ENCODE measurements at regions not wholly inside any gene's neighbourhood (a gene's known extent, or its start where the extent isn't known, plus 50 kb on each side); places are given as distances from the start of the nearest gene placed in this dataset.
"Not testable (repeated sequence)": the region's sequence is repeated elsewhere in the genome, so short reads cannot be mapped to it uniquely, and the experiment has no call there.

- 90 to 91% methylated on average over 25 of the region's 25 CpGs for WGBS, 2 donors
Observed at GRCh38 chr12:84128117-84128991, 784.2 kb downstream of the SLC6A15 start.

GRCh38 chr12:84124211-84124610, 788.4 kb downstream of the SLC6A15 start:
- Histone ChIP-seq H3K4me3 (ENCODE audit: low read length in 2 of 2) (no peak overlapping the region), H3K9me3 (ENCODE audit: control insufficient read depth, low read length) (no peaks in the 10 kb centered on the region), H3K4me1 (ENCODE audit: control insufficient read depth in 1 of 2, insufficient read depth in 2 of 2, low read length in 2 of 2) (no peaks in the 10 kb centered on the region), H3K27me3 (ENCODE audit: control insufficient read depth in 1 of 2, insufficient read depth in 2 of 2, low read length in 1 of 2) (no peaks in the 10 kb centered on the region), H3K27ac (ENCODE audit: low read depth in 1 of 2, low read length in 2 of 2) (no peak overlapping the region), H3K36me3 (ENCODE audit: control insufficient read depth in 1 of 2, insufficient read depth in 2 of 2, low read length in 1 of 2) (no peaks in the 10 kb centered on the region)
- 95 to 97% methylated on average over 1 of the region's 1 CpG for WGBS, 2 donors
- intact Hi-C loops (cut with DNase I): no loop called here
- no peak for DNase-seq
- no peak for ATAC-seq (ENCODE audit: low FRiP score)

More at GRCh38 chr12:84128117-84128991, 784.2 kb downstream of the SLC6A15 start:
- peak; percentile 52 for ATAC-seq (ENCODE audit: low FRiP score)
- no peak overlapping the region for H3K27ac ChIP-seq (ENCODE audit: low read depth in 1 of 2, low read length in 2 of 2)
- no peaks in the 10 kb centered on the region for H3K36me3 ChIP-seq (ENCODE audit: control insufficient read depth in 1 of 2, insufficient read depth in 2 of 2, low read length in 1 of 2)
- H3K4me3 ChIP-seq (ENCODE audit: low read length in 2 of 2): no peak overlapping the region
- DNase-seq: peak in 1 of 2 donors; percentile 59
- no peaks in the 10 kb centered on the region for H3K9me3 ChIP-seq (ENCODE audit: control insufficient read depth, low read length)
- intact Hi-C loops (cut with DNase I): no loop called here
- H3K4me1 ChIP-seq (ENCODE audit: control insufficient read depth in 1 of 2, insufficient read depth in 2 of 2, low read length in 2 of 2): no peaks in the 10 kb centered on the region
- H3K27me3 ChIP-seq (ENCODE audit: control insufficient read depth in 1 of 2, insufficient read depth in 2 of 2, low read length in 1 of 2): no peaks in the 10 kb centered on the region

- 92 to 93% methylated on average over 3 of the region's 3 CpGs for WGBS, 2 donors
- H3K27ac ChIP-seq (ENCODE audit: low read depth in 1 of 2, low read length in 2 of 2): no peak overlapping the region
- H3K27me3 ChIP-seq (ENCODE audit: control insufficient read depth in 1 of 2, insufficient read depth in 2 of 2, low read length in 1 of 2): no peaks in the 10 kb centered on the region
- H3K36me3 ChIP-seq (ENCODE audit: control insufficient read depth in 1 of 2, insufficient read depth in 2 of 2, low read length in 1 of 2): no peaks in the 10 kb centered on the region
- intact Hi-C loops (cut with DNase I): no loop called here
- H3K4me1 ChIP-seq (ENCODE audit: control insufficient read depth in 1 of 2, insufficient read depth in 2 of 2, low read length in 2 of 2): no peaks in the 10 kb centered on the region
- DNase-seq (no peak), ATAC-seq (ENCODE audit: low FRiP score) (no peak)
- H3K4me3 ChIP-seq (ENCODE audit: low read length in 2 of 2): no peak overlapping the region
- H3K9me3 ChIP-seq (ENCODE audit: control insufficient read depth, low read length): no peaks in the 10 kb centered on the region
Observed at GRCh38 chr12:84117190-84117589, 795.4 kb downstream of the SLC6A15 start.

- Histone ChIP-seq H3K9me3 (ENCODE audit: control insufficient read depth, low read length) (no peaks in the 10 kb centered on the region), H3K4me1 (ENCODE audit: control insufficient read depth in 1 of 2, insufficient read depth in 2 of 2, low read length in 2 of 2) (no peaks in the 10 kb centered on the region), H3K27me3 (ENCODE audit: control insufficient read depth in 1 of 2, insufficient read depth in 2 of 2, low read length in 1 of 2) (no peaks in the 10 kb centered on the region), H3K36me3 (ENCODE audit: control insufficient read depth in 1 of 2, insufficient read depth in 2 of 2, low read length in 1 of 2) (no peaks in the 10 kb centered on the region), H3K27ac (ENCODE audit: low read depth in 1 of 2, low read length in 2 of 2) (no peak overlapping the region), H3K4me3 (ENCODE audit: low read length in 2 of 2) (no peak overlapping the region)
- ATAC-seq (ENCODE audit: low FRiP score) (no peak), DNase-seq (no peak)
- WGBS, 2 donors: 69 to 79% methylated on average over 1 of the region's 1 CpG
- intact Hi-C loops (cut with DNase I): no loop called here
Observed at GRCh38 chr12:84113666-84114065, 798.9 kb downstream of the SLC6A15 start.

GRCh38 chr12:84103886-84104285, 808.7 kb downstream of the SLC6A15 start:
- H3K36me3 ChIP-seq (ENCODE audit: control insufficient read depth in 1 of 2, insufficient read depth in 2 of 2, low read length in 1 of 2); H3K27ac ChIP-seq (ENCODE audit: low read depth in 1 of 2, low read length in 2 of 2); DNase-seq; intact Hi-C loops (cut with DNase I); H3K4me1 ChIP-seq (ENCODE audit: control insufficient read depth in 1 of 2, insufficient read depth in 2 of 2, low read length in 2 of 2); H3K9me3 ChIP-seq (ENCODE audit: control insufficient read depth, low read length); ATAC-seq (ENCODE audit: low FRiP score); H3K4me3 ChIP-seq (ENCODE audit: low read length in 2 of 2); H3K27me3 ChIP-seq (ENCODE audit: control insufficient read depth in 1 of 2, insufficient read depth in 2 of 2, low read length in 1 of 2): not testable (repeated sequence)
- 94 to 97% methylated on average over 4 of the region's 4 CpGs for WGBS, 2 donors

- H3K27me3 ChIP-seq (ENCODE audit: control insufficient read depth in 1 of 2, insufficient read depth in 2 of 2, low read length in 1 of 2); H3K27ac ChIP-seq (ENCODE audit: low read depth in 1 of 2, low read length in 2 of 2); H3K36me3 ChIP-seq (ENCODE audit: control insufficient read depth in 1 of 2, insufficient read depth in 2 of 2, low read length in 1 of 2); H3K9me3 ChIP-seq (ENCODE audit: control insufficient read depth, low read length); ATAC-seq (ENCODE audit: low FRiP score); intact Hi-C loops (cut with DNase I); DNase-seq; H3K4me1 ChIP-seq (ENCODE audit: control insufficient read depth in 1 of 2, insufficient read depth in 2 of 2, low read length in 2 of 2); H3K4me3 ChIP-seq (ENCODE audit: low read length in 2 of 2): not testable (repeated sequence)
- 96% methylated on average over 8 of the region's 8 CpGs for WGBS, 2 donors
Observed at GRCh38 chr12:84101963-84102362, 810.6 kb downstream of the SLC6A15 start.

- H3K27me3 ChIP-seq (ENCODE audit: control insufficient read depth in 1 of 2, insufficient read depth in 2 of 2, low read length in 1 of 2); H3K36me3 ChIP-seq (ENCODE audit: control insufficient read depth in 1 of 2, insufficient read depth in 2 of 2, low read length in 1 of 2); ATAC-seq (ENCODE audit: low FRiP score); H3K27ac ChIP-seq (ENCODE audit: low read depth in 1 of 2, low read length in 2 of 2); H3K9me3 ChIP-seq (ENCODE audit: control insufficient read depth, low read length); intact Hi-C loops (cut with DNase I); H3K4me3 ChIP-seq (ENCODE audit: low read length in 2 of 2); DNase-seq; H3K4me1 ChIP-seq (ENCODE audit: control insufficient read depth in 1 of 2, insufficient read depth in 2 of 2, low read length in 2 of 2): not testable (repeated sequence)
- WGBS, 2 donors: 92 to 96% methylated on average over 1 of the region's 1 CpG
Observed at GRCh38 chr12:84099591-84099990, 813.0 kb downstream of the SLC6A15 start.

GRCh38 chr12:84091651-84092050, 820.9 kb downstream of the SLC6A15 start:
- DNase-seq (no peak), ATAC-seq (ENCODE audit: low FRiP score) (no peak)
- Histone ChIP-seq H3K9me3 (ENCODE audit: control insufficient read depth, low read length) (peaks cover 2% of the 10 kb centered on the region), H3K4me1 (ENCODE audit: control insufficient read depth in 1 of 2, insufficient read depth in 2 of 2, low read length in 2 of 2) (no peaks in the 10 kb centered on the region), H3K27me3 (ENCODE audit: control insufficient read depth in 1 of 2, insufficient read depth in 2 of 2, low read length in 1 of 2) (no peaks in the 10 kb centered on the region), H3K4me3 (ENCODE audit: low read length in 2 of 2) (no peak overlapping the region), H3K27ac (ENCODE audit: low read depth in 1 of 2, low read length in 2 of 2) (no peak overlapping the region), H3K36me3 (ENCODE audit: control insufficient read depth in 1 of 2, insufficient read depth in 2 of 2, low read length in 1 of 2) (no peaks in the 10 kb centered on the region)
- intact Hi-C loops (cut with DNase I): no loop called here
- WGBS, 2 donors: 51 to 55% methylated on average over 4 of the region's 4 CpGs

GRCh38 chr12:84089356-84089755, 823.2 kb downstream of the SLC6A15 start:
- Histone ChIP-seq H3K4me1 (ENCODE audit: control insufficient read depth in 1 of 2, insufficient read depth in 2 of 2, low read length in 2 of 2) (no peaks in the 10 kb centered on the region), H3K27ac (ENCODE audit: low read depth in 1 of 2, low read length in 2 of 2) (no peak overlapping the region), H3K36me3 (ENCODE audit: control insufficient read depth in 1 of 2, insufficient read depth in 2 of 2, low read length in 1 of 2) (no peaks in the 10 kb centered on the region), H3K9me3 (ENCODE audit: control insufficient read depth, low read length) (peaks cover 2% of the 10 kb centered on the region), H3K4me3 (ENCODE audit: low read length in 2 of 2) (no peak overlapping the region), H3K27me3 (ENCODE audit: control insufficient read depth in 1 of 2, insufficient read depth in 2 of 2, low read length in 1 of 2) (no peaks in the 10 kb centered on the region)
- ATAC-seq (ENCODE audit: low FRiP score) (no peak), DNase-seq (no peak)
- intact Hi-C loops (cut with DNase I): no loop called here
- 4 to 5% methylated on average over 4 of the region's 4 CpGs for WGBS, 2 donors
